Spleen (tissue), 11 donors: ENCODE measurements at regions not wholly inside any gene's neighbourhood (a gene's known extent, or its start where the extent isn't known, plus 50 kb on each side); places are given as distances from the start of the nearest gene placed in this dataset.

ENCODE experiments used
- DNase-seq: peaks from one replicate; pipeline ENCODE4 v3.0.0-alpha.2; 2020
- H3K27ac ChIP-seq, 8 donors: fragments of 200-600 bp; sonication (generic) in 7 of 8; 1 replicate in 4 of 8; 2 replicates in 4 of 8; pipeline versions ENCODE4 v1.5.0 to v1.8.0; 2016 to 2021; ENCODE audit warnings: inconsistent platforms in 4 of 8, mild to moderate bottlenecking in 4 of 8, moderate library complexity in 1 of 8
- H3K27me3 ChIP-seq, 7 donors: fragments of 200-600 bp; sonication (generic) in 6 of 7; replicated peaks in 1 of 7; 1 replicate in 4 of 7; 2 replicates in 3 of 7; pipeline versions ENCODE4 v1.5.0 to v1.8.0; 2016 to 2021; ENCODE audit warnings: inconsistent platforms in 3 of 7, mild to moderate bottlenecking in 1 of 7
- H3K36me3 ChIP-seq, 6 donors: fragments of 200-600 bp; sonication (generic) in 5 of 6; 1 replicate in 4 of 6; 2 replicates in 2 of 6; pipeline versions ENCODE4 v1.5.0 to v1.8.0; 2016 to 2021; ENCODE audit warnings: inconsistent platforms in 2 of 6
- H3K4me1 ChIP-seq, 6 donors: fragments of 200-600 bp; sonication (generic) in 5 of 6; 1 replicate in 3 of 6; 2 replicates in 3 of 6; pipeline versions ENCODE4 v1.5.0 to v1.8.0; 2016 to 2021; ENCODE audit warnings: inconsistent platforms in 3 of 6
- H3K4me3 ChIP-seq, 8 donors: fragments of 200-600 bp; sonication (generic) in 7 of 8; 1 replicate in 4 of 8; 2 replicates in 4 of 8; pipeline versions ENCODE4 v1.5.0 to v1.8.0; 2016 to 2021; ENCODE audit warnings: inconsistent platforms in 4 of 8, mild to moderate bottlenecking in 4 of 8, moderate library complexity in 2 of 8
- H3K9me3 ChIP-seq, 8 donors: fragments of 200-600 bp; sonication (generic) in 7 of 8; 1 replicate in 4 of 8; 2 replicates in 4 of 8; pipeline versions ENCODE4 v1.5.0 to v1.8.0; 2016 to 2021; ENCODE audit warnings: inconsistent platforms in 4 of 8
- CTCF ChIP-seq, 11 experiments: fragments of 200-600 bp in 7 of 11; fragments of 450-650 bp in 4 of 11; sonication (generic) in 4 of 11; IDR thresholded peaks in 8 of 11; conservative IDR thresholded peaks in 3 of 11; 1 replicate in 7 of 11; 2 replicates in 4 of 11; pipeline versions ENCODE4 v1.4.0 to v1.8.0; 2016 to 2021; ENCODE audit warnings: antibody characterized with exemption in 11 of 11, inconsistent platforms in 4 of 11, mild to moderate bottlenecking in 1 of 11
- POLR2A ChIP-seq, 3 donors: fragments of 450-650 bp; IDR thresholded peaks; one replicate each; pipeline ENCODE4 v1.5.1; 2017; ENCODE audit warnings: antibody characterized with exemption in 3 of 3, mild to moderate bottlenecking in 1 of 3
- POLR2AphosphoS5 ChIP-seq, 3 donors: sonication (generic); formaldehyde crosslinking; IDR thresholded peaks; one replicate each; pipeline ENCODE4 v1.5.1; 2017; ENCODE audit warnings: antibody characterized with exemption in 3 of 3
- WGBS, 5 donors: extraction: QIAGEN DNeasy Blood & Tissue Kit in 3 of 5; methylation state at CpG; one replicate each; pipeline versions ENCODE4 v1.1.5 to v1.1.7; 2013 to 2018; 5-methylcytosine and 5-hydroxymethylcytosine counted together
- intact Hi-C: fragments of 100-400 bp; cut with DNase I; formaldehyde crosslinking; loops from one replicate; pipeline ENCODE4 v1.15.0; 2023; ENCODE audit warnings: low total_unique reads
- donor health status: healthy with polysubstance abuse.
- donor health status: DM: no; HTN: no; CAD: no; lungs with moderate emphysema.
- donor health status: DM: no; HTN: no; CAD: no.
- donor health status: Bipolar disorder and iron deficiency.
- donor health status: healthy.
- donor health status: DM: no; HTN: no; CAD: no.
- donor health status: DM: yes; HTN: yes; CAD: no.

- peaks cover 0 to 59% (median 1%) of the 10 kb centered on the region in 8 donors for H3K9me3 ChIP-seq
- H3K27me3 ChIP-seq = peaks cover 0 to 4% (median 0%) of the 10 kb centered on the region in 7 donors
- no peaks in the 10 kb centered on the region for H3K36me3 ChIP-seq
- 81 to 95% (median 83%) methylated on average over 4 of the region's 4 CpGs for WGBS, 5 donors
- no peak for TF ChIP-seq POLR2AphosphoS5 (IDR thresholded peaks at IDR 0.05)
- TF ChIP-seq CTCF (IDR thresholded peaks at IDR 0.05 in 8 of 11, conservative IDR thresholded peaks at IDR 0.05 in 3 of 11) = no peak
- TF ChIP-seq POLR2A (IDR thresholded peaks at IDR 0.05) = no peak
- intact Hi-C loops = no loop called here
- DNase-seq = peak; percentile 18
- H3K4me1 ChIP-seq = no peaks in the 10 kb centered on the region
- no peak overlapping the region for H3K4me3 ChIP-seq
- H3K27ac ChIP-seq = no peak overlapping the region
These were observed 156.9 kb downstream of the FBLN2 start for GRCh38 chr3:13705702-13706280.

GRCh38 chr3:13705051-13705450 is 156.1 kb downstream of the FBLN2 start:
- Histone ChIP-seq H3K4me1 (no peaks in the 10 kb centered on the region), H3K9me3 (peaks cover 0 to 52% (median 1%) of the 10 kb centered on the region in 8 donors), H3K27me3 (peaks cover 0 to 4% (median 0%) of the 10 kb centered on the region in 7 donors), H3K27ac (no peak overlapping the region), H3K4me3 (no peak overlapping the region), H3K36me3 (no peaks in the 10 kb centered on the region)
- WGBS, 5 donors = 76 to 89% (median 79%) methylated on average over 3 of the region's 3 CpGs
- TF ChIP-seq POLR2A (IDR thresholded peaks at IDR 0.05) (no peak), CTCF (IDR thresholded peaks at IDR 0.05 in 8 of 11, conservative IDR thresholded peaks at IDR 0.05 in 3 of 11) (no peak), POLR2AphosphoS5 (IDR thresholded peaks at IDR 0.05) (no peak)
- DNase-seq = peak; percentile 1
- intact Hi-C loops = no loop called here

- no peak overlapping the region for H3K27ac ChIP-seq
- no peaks in the 10 kb centered on the region for H3K36me3 ChIP-seq
- 88 to 96% (median 94%) methylated on average over 6 of the region's 6 CpGs for WGBS, 5 donors
- no peak overlapping the region for H3K4me3 ChIP-seq
- intact Hi-C loops = no loop called here
- peak; percentile 14 for DNase-seq
- TF ChIP-seq CTCF (IDR thresholded peaks at IDR 0.05 in 8 of 11, conservative IDR thresholded peaks at IDR 0.05 in 3 of 11) (no peak), POLR2AphosphoS5 (IDR thresholded peaks at IDR 0.05) (no peak), POLR2A (IDR thresholded peaks at IDR 0.05) (no peak)
- peaks cover 0 to 45% (median 0%) of the 10 kb centered on the region in 8 donors for H3K9me3 ChIP-seq
- no peaks in the 10 kb centered on the region for H3K4me1 ChIP-seq
- peaks cover 0 to 4% (median 0%) of the 10 kb centered on the region in 7 donors for H3K27me3 ChIP-seq
These were observed 155.2 kb downstream of the FBLN2 start for GRCh38 chr3:13704174-13704573.

- TF ChIP-seq POLR2AphosphoS5 (IDR thresholded peaks at IDR 0.05) (no peak), POLR2A (IDR thresholded peaks at IDR 0.05) (no peak)
- peak; percentile 18 for DNase-seq
- no peak overlapping the region for H3K27ac ChIP-seq
- no peaks in the 10 kb centered on the region for H3K4me1 ChIP-seq
- no peaks in the 10 kb centered on the region for H3K36me3 ChIP-seq
- WGBS, 5 donors = 76 to 84% (median 80%) methylated on average over 5 of the region's 5 CpGs
- H3K4me3 ChIP-seq = no peak overlapping the region
- H3K9me3 ChIP-seq = peaks cover 0 to 34% (median 0%) of the 10 kb centered on the region in 8 donors
- intact Hi-C loops = no loop called here
- peaks cover 0 to 10% (median 0%) of the 10 kb centered on the region in 7 donors for H3K27me3 ChIP-seq
These were observed 154.1 kb downstream of the FBLN2 start for GRCh38 chr3:13703071-13703470.
